GM18508 (cell line): ENCODE measurements at regions not wholly inside any gene's neighbourhood (a gene's known extent, or its start where the extent isn't known, plus 50 kb on each side); places are given as distances from the start of the nearest gene placed in this dataset.

Experiments
- ATAC-seq: cut with Tn5 transposase; IDR thresholded peaks from one replicate; pipeline ENCODE4 v1.9.1; 2021; ENCODE audit warnings: moderate number of reproducible peaks; ENCODE audit not compliant: insufficient read depth, unreplicated experiment

GRCh38 chr3:152945556-152945955 is 110.6 kb downstream of the P2RY1 start:
- no peak for ATAC-seq

- ATAC-seq = no peak
Observed at GRCh38 chr3:152957491-152957890, 122.6 kb downstream of the P2RY1 start.

- ATAC-seq = no peak
Observed at GRCh38 chr3:152959307-152959706, 124.4 kb downstream of the P2RY1 start.

GRCh38 chr3:152960684-152961083 is 125.8 kb downstream of the P2RY1 start:
- ATAC-seq = no peak

- ATAC-seq = no peak
Observed at GRCh38 chr3:152961323-152961722, 126.4 kb downstream of the P2RY1 start.

GRCh38 chr3:152964911-152965609 is 130.1 kb downstream of the P2RY1 start:
- no peak for ATAC-seq

GRCh38 chr3:152968388-152969024 is 133.6 kb downstream of the P2RY1 start:
- ATAC-seq = no peak

GRCh38 chr3:152969557-152970300 is 134.8 kb downstream of the P2RY1 start:
- ATAC-seq = no peak

- no peak for ATAC-seq
Observed at GRCh38 chr3:152970851-152971250, 135.9 kb downstream of the P2RY1 start.

- ATAC-seq = no peak
Observed at GRCh38 chr3:152971880-152972279, 136.9 kb downstream of the P2RY1 start.

- no peak for ATAC-seq
Observed at GRCh38 chr3:152973575-152973974, 138.6 kb downstream of the P2RY1 start.

GRCh38 chr3:152976239-152976638 is 141.3 kb downstream of the P2RY1 start:
- no peak for ATAC-seq

- no peak for ATAC-seq
Observed at GRCh38 chr3:152977366-152977765, 142.4 kb downstream of the P2RY1 start.

- no peak for ATAC-seq
Observed at GRCh38 chr3:152978152-152978551, 143.2 kb downstream of the P2RY1 start.

- no peak for ATAC-seq
Observed at GRCh38 chr3:152997526-152997925, 162.6 kb downstream of the P2RY1 start.

- ATAC-seq = no peak
Observed at GRCh38 chr3:152998591-152998990, 163.4 kb upstream of the RAP2B start.

GRCh38 chr3:153000325-153000724 is 161.7 kb upstream of the RAP2B start:
- no peak for ATAC-seq

- ATAC-seq = no peak
Observed at GRCh38 chr3:153001210-153002078, 160.6 kb upstream of the RAP2B start.

- ATAC-seq = no peak
Observed at GRCh38 chr3:153003441-153003840, 158.6 kb upstream of the RAP2B start.

- ATAC-seq = no peak
Observed at GRCh38 chr3:153003862-153004261, 158.2 kb upstream of the RAP2B start.
